ENCODE measurements at regions not wholly inside any gene's neighbourhood (a gene's known extent, or its start where the extent isn't known, plus 50 kb on each side); places are given as distances from the start of the nearest gene placed in this dataset.

GRCh38 chr11:37511425-37511933, 913.4 kb upstream of the RAG2 start:
- no peak for DNase-seq
- H3K4me3 ChIP-seq (ENCODE audit: low read depth, low read length) = no peak overlapping the region
- TF ChIP-seq, protein P1, sequence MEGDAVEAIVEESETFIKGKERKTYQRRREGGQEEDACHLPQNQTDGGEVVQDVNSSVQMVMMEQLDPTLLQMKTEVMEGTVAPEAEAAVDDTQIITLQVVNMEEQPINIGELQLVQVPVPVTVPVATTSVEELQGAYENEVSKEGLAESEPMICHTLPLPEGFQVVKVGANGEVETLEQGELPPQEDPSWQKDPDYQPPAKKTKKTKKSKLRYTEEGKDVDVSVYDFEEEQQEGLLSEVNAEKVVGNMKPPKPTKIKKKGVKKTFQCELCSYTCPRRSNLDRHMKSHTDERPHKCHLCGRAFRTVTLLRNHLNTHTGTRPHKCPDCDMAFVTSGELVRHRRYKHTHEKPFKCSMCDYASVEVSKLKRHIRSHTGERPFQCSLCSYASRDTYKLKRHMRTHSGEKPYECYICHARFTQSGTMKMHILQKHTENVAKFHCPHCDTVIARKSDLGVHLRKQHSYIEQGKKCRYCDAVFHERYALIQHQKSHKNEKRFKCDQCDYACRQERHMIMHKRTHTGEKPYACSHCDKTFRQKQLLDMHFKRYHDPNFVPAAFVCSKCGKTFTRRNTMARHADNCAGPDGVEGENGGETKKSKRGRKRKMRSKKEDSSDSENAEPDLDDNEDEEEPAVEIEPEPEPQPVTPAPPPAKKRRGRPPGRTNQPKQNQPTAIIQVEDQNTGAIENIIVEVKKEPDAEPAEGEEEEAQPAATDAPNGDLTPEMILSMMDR (IDR thresholded peaks at IDR 0.05; ENCODE audit: low read depth, low read length) = no peak

GRCh38 chr11:37509506-37509905, 911.5 kb upstream of the RAG2 start:
- no peaks in the 10 kb centered on the region for H3K27me3 ChIP-seq (ENCODE audit: insufficient read depth, low read depth, severe bottlenecking)
- no peak for DNase-seq
- no peaks in the 10 kb centered on the region for H3K36me3 ChIP-seq
- H3K9me3 ChIP-seq (ENCODE audit: severe bottlenecking) = no peaks in the 10 kb centered on the region
- TF ChIP-seq, protein P1 (IDR thresholded peaks at IDR 0.05; ENCODE audit: low read depth, low read length) = no peak
- H3K4me3 ChIP-seq (ENCODE audit: low read depth, low read length) = no peak overlapping the region
- H3K27ac ChIP-seq = no peak overlapping the region

More at GRCh38 chr11:37511425-37511933, 913.4 kb upstream of the RAG2 start:
- no peaks in the 10 kb centered on the region for H3K36me3 ChIP-seq
- H3K27me3 ChIP-seq (ENCODE audit: insufficient read depth, low read depth, severe bottlenecking) = no peaks in the 10 kb centered on the region
- no peak overlapping the region for H3K27ac ChIP-seq
- H3K9me3 ChIP-seq (ENCODE audit: severe bottlenecking) = no peaks in the 10 kb centered on the region

DNA sequence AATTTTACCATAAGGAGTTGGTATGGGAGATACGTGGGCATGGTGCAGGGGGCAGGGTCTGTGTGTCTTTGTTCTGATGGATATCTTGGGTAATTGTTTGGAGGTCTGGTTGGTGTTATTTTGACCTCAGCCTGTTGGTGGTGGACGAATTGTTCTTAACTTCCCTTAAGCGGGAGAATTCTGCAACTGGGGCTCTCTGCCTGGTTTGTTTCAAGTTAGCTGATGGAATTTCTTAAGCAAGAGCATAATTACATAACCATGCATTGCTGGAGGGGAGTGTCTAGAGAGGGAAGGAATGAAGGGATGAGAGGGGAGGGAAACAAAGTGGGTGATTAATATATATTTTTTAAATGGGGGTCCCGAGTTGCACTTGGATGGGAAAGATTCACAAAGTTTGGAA, 908.5 kb upstream of the RAG2 start:
- H3K9me3 ChIP-seq (ENCODE audit: severe bottlenecking) = no peaks in the 10 kb centered on the region
- H3K27ac ChIP-seq = no peak overlapping the region

DNA sequence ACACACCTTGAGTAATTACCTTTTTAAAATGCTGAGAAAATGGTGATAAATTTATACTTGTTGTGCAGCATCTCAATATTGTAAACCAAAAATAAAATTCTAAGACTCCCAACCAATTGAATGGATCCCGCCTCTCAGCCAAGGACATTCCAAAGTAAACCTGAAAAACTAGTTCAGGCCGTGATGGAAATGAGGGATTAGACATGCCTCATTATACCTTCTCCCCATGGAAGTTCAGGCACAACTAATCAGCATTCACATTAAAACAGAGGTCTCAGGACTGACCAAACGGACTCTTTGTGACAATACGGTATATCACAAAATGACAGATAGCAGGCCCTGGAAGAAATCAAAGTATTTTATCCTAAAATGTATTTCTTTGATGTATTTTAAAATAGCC, 907.4 kb upstream of the RAG2 start:
- Histone ChIP-seq H3K9me3 (ENCODE audit: severe bottlenecking) (no peaks in the 10 kb centered on the region), H3K4me3 (ENCODE audit: low read depth, low read length) (no peak overlapping the region), H3K36me3 (no peaks in the 10 kb centered on the region), H3K27me3 (ENCODE audit: insufficient read depth, low read depth, severe bottlenecking) (no peaks in the 10 kb centered on the region), H3K27ac (no peak overlapping the region)
- TF ChIP-seq, protein P1 (IDR thresholded peaks at IDR 0.05; ENCODE audit: low read depth, low read length) = no peak
- DNase-seq = no peak

More for the DNA sequence above, 908.5 kb upstream of the RAG2 start:
- Histone ChIP-seq H3K27me3 (ENCODE audit: insufficient read depth, low read depth, severe bottlenecking) (no peaks in the 10 kb centered on the region), H3K36me3 (no peaks in the 10 kb centered on the region), H3K4me3 (ENCODE audit: low read depth, low read length) (no peak overlapping the region)
- TF ChIP-seq, protein P1 (IDR thresholded peaks at IDR 0.05; ENCODE audit: low read depth, low read length) = no peak
- no peak for DNase-seq

- Histone ChIP-seq H3K27me3 (ENCODE audit: insufficient read depth, low read depth, severe bottlenecking) (no peaks in the 10 kb centered on the region), H3K9me3 (ENCODE audit: severe bottlenecking) (no peaks in the 10 kb centered on the region), H3K27ac (no peak overlapping the region), H3K4me3 (ENCODE audit: low read depth, low read length) (no peak overlapping the region), H3K36me3 (no peaks in the 10 kb centered on the region)
- DNase-seq = no peak
- TF ChIP-seq, protein P1 (IDR thresholded peaks at IDR 0.05; ENCODE audit: low read depth, low read length) = no peak
These were observed 906.9 kb upstream of the RAG2 start for GRCh38 chr11:37504921-37505320.

- Histone ChIP-seq H3K9me3 (ENCODE audit: severe bottlenecking) (no peaks in the 10 kb centered on the region), H3K36me3 (no peaks in the 10 kb centered on the region), H3K4me3 (ENCODE audit: low read depth, low read length) (no peak overlapping the region), H3K27me3 (ENCODE audit: insufficient read depth, low read depth, severe bottlenecking) (no peaks in the 10 kb centered on the region), H3K27ac (no peak overlapping the region)
- TF ChIP-seq, protein P1 (IDR thresholded peaks at IDR 0.05; ENCODE audit: low read depth, low read length) = no peak
- no peak for DNase-seq
These were observed 906.1 kb upstream of the RAG2 start for GRCh38 chr11:37504060-37504611.
